HEK293 (cell line): ENCODE measurements at regions not wholly inside any gene's neighbourhood (a gene's known extent, or its start where the extent isn't known, plus 50 kb on each side); places are given as distances from the start of the nearest gene placed in this dataset.

Experiments used
- CTCF ChIA-PET: fragments of 350-600 bp; formaldehyde crosslinking; extraction: SDS; loops from one replicate; lab custom pipeline; 2021; ENCODE audit warnings: antibody characterized with exemption; lab: Yijun Ruan, JAX
- POLR2A ChIA-PET: fragments of 300-600 bp; formaldehyde crosslinking; extraction: SDS; loops from one replicate; lab custom pipeline; 2020; ENCODE audit warnings: antibody characterized with exemption, inconsistent platforms; lab: Yijun Ruan, JAX
- H3K27ac ChIP-seq: fragments of 200-500 bp; sonication (Bioruptor generic); 2 replicates; pipeline ENCODE4 v1.5.1; 2014; ENCODE audit warnings: low read depth, low read length, control low read depth, inconsistent platforms; ENCODE audit errors: extremely low read depth
- H3K36me3 ChIP-seq, 2 experiments: fragments of 200-500 bp in 1 of 2; sonication (Bioruptor generic) in 1 of 2; 1 replicate in 1 of 2; 2 replicates in 1 of 2; pipeline ENCODE4 v1.5.1; 2014 to 2017; ENCODE audit warnings: inconsistent platforms in 2 of 2, low read length in 2 of 2; ENCODE audit not compliant: control insufficient read depth in 2 of 2, insufficient read depth in 1 of 2
- H3K4me1 ChIP-seq: fragments of 200-500 bp; sonication (Bioruptor generic); 2 replicates; pipeline ENCODE4 v1.5.1; 2014; ENCODE audit warnings: mild to moderate bottlenecking, low read length, inconsistent platforms; ENCODE audit not compliant: control insufficient read depth, insufficient read depth
- H3K4me3 ChIP-seq: 2 replicates; pipeline ENCODE4 v1.5.1; 2011; ENCODE audit warnings: low read depth, mild to moderate bottlenecking, control low read depth, low read length, moderate library complexity
- H3K9me3 ChIP-seq: fragments of 200-500 bp; sonication (Bioruptor generic); 2 replicates; pipeline ENCODE4 v1.5.1; 2014; ENCODE audit warnings: low read depth, low read length, inconsistent platforms; ENCODE audit not compliant: control insufficient read depth, insufficient read depth
- BCL11B ChIP-seq: fragments of 450-650 bp; formaldehyde crosslinking; IDR thresholded peaks from 2 replicates; pipeline ENCODE4 v1.5.1; 2016; ENCODE audit warnings: low read depth, missing biosample characterization, missing genetic modification characterization
- GLIS1 ChIP-seq: fragments of 450-650 bp; formaldehyde crosslinking; IDR thresholded peaks from 2 replicates; pipeline ENCODE4 v1.5.1; 2016; ENCODE audit warnings: missing biosample characterization, missing genetic modification characterization
- KLF1 ChIP-seq: fragments of 450-650 bp; formaldehyde crosslinking; IDR thresholded peaks from 2 replicates; pipeline ENCODE4 v1.5.1; 2016; ENCODE audit warnings: missing biosample characterization, missing genetic modification characterization
- KLF16 ChIP-seq: fragments of 450-650 bp; formaldehyde crosslinking; IDR thresholded peaks from 2 replicates; pipeline ENCODE4 v1.5.1; 2017; ENCODE audit warnings: missing biosample characterization, missing genetic modification characterization
- ZBTB17 ChIP-seq: fragments of 450-650 bp; formaldehyde crosslinking; IDR thresholded peaks from 2 replicates; pipeline ENCODE4 v1.5.1; 2016; ENCODE audit warnings: missing biosample characterization, missing genetic modification characterization
- ZBTB21 ChIP-seq: fragments of 450-650 bp; formaldehyde crosslinking; IDR thresholded peaks from 2 replicates; pipeline ENCODE4 v1.5.1; 2017; ENCODE audit warnings: missing biosample characterization, missing genetic modification characterization
- ZEB2 ChIP-seq: fragments of 450-650 bp; formaldehyde crosslinking; IDR thresholded peaks from 2 replicates; pipeline ENCODE4 v1.5.1; 2016; ENCODE audit warnings: missing biosample characterization, missing genetic modification characterization
- ZFP69B ChIP-seq: fragments of 450-650 bp; formaldehyde crosslinking; IDR thresholded peaks from 2 replicates; pipeline ENCODE4 v1.5.1; 2016; ENCODE audit warnings: missing biosample characterization, missing genetic modification characterization
- ZNF146 ChIP-seq: fragments of 450-650 bp; formaldehyde crosslinking; IDR thresholded peaks from 2 replicates; pipeline ENCODE4 v1.5.1; 2016; ENCODE audit warnings: missing biosample characterization, missing genetic modification characterization
- ZNF155 ChIP-seq: fragments of 450-650 bp; formaldehyde crosslinking; IDR thresholded peaks from 2 replicates; pipeline ENCODE4 v1.5.1; 2016; ENCODE audit warnings: missing biosample characterization, missing genetic modification characterization
- ZNF169 ChIP-seq: fragments of 450-650 bp; formaldehyde crosslinking; IDR thresholded peaks from 2 replicates; pipeline ENCODE4 v1.5.1; 2016; ENCODE audit warnings: missing biosample characterization, missing genetic modification characterization
- ZNF175 ChIP-seq: fragments of 450-650 bp; formaldehyde crosslinking; IDR thresholded peaks from 2 replicates; pipeline ENCODE4 v1.5.1; 2016; ENCODE audit warnings: missing biosample characterization, missing genetic modification characterization
- ZNF239 ChIP-seq: fragments of 450-650 bp; formaldehyde crosslinking; IDR thresholded peaks from 2 replicates; pipeline ENCODE4 v1.5.1; 2016; ENCODE audit warnings: missing biosample characterization, missing genetic modification characterization
- ZNF561 ChIP-seq: fragments of 450-650 bp; IDR thresholded peaks from 2 replicates; pipeline ENCODE4 v1.5.1; 2018; ENCODE audit warnings: missing biosample characterization, missing genetic modification characterization, borderline replicate concordance
- ZNF658 ChIP-seq: fragments of 450-650 bp; formaldehyde crosslinking; IDR thresholded peaks from 2 replicates; pipeline ENCODE4; 2016; ENCODE audit warnings: missing biosample characterization, missing genetic modification characterization
- ZNF664 ChIP-seq: fragments of 450-650 bp; formaldehyde crosslinking; IDR thresholded peaks from 2 replicates; pipeline ENCODE4 v1.5.1; 2016; ENCODE audit warnings: missing biosample characterization, missing genetic modification characterization
- TF ChIP-seq, protein P1 (sequence below): fragments of 450-650 bp; formaldehyde crosslinking; IDR thresholded peaks from 2 replicates; pipeline ENCODE4 v1.5.1; 2016; ENCODE audit warnings: missing biosample characterization, missing genetic modification characterization
- TF ChIP-seq, protein P2 (sequence below): fragments of 450-650 bp; formaldehyde crosslinking; IDR thresholded peaks from 2 replicates; pipeline ENCODE4 v1.5.1; 2016; ENCODE audit warnings: missing biosample characterization, missing genetic modification characterization
- TF ChIP-seq, protein P3 (sequence below): fragments of 450-650 bp; formaldehyde crosslinking; IDR thresholded peaks from 2 replicates; pipeline ENCODE4 v1.5.1; 2016; ENCODE audit warnings: missing biosample characterization, missing genetic modification characterization
- TF ChIP-seq, protein P4 (sequence below): fragments of 450-650 bp; formaldehyde crosslinking; IDR thresholded peaks from 2 replicates; pipeline ENCODE4 v1.5.1; 2016; ENCODE audit warnings: missing biosample characterization, missing genetic modification characterization, low read depth
- TF ChIP-seq, protein P5 (sequence below): fragments of 450-650 bp; formaldehyde crosslinking; IDR thresholded peaks from 2 replicates; pipeline ENCODE4 v1.5.1; 2016; ENCODE audit warnings: missing biosample characterization, missing genetic modification characterization
- TF ChIP-seq, protein P6 (sequence below): fragments of 450-650 bp; formaldehyde crosslinking; IDR thresholded peaks from 2 replicates; pipeline ENCODE4 v1.5.1; 2016; ENCODE audit warnings: missing biosample characterization, missing genetic modification characterization

DNA sequence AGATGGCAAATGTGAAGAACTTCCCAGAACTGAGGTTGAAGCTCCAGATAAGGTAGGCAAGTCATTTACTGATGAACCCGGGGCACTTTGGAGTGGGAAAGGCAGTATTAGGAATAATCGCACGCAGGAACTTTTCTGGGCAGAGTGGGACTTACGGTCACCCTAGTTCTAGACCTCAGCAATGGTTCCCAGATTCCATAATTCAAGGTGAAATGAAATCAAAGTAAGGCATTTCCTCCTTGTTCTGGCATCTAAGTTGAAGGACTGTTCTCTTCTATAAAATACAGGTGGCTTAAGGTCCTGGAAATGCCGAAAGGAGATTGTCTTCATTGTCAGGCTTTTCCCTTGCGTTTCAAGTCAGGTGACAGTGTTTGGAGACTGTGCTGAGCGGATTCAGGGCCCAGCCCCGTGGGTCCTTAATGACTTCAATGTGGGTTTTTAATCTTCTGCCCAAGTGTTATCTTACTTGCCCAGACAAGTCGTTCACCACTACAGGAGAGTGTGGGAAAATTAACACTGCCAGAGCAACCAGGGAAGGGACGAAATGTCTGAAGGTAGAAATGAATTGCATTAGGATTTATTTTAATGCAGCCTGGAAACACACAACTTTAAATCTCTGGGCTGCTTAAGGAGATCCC is 52.1 kb upstream of the STOX2 start:
- Histone ChIP-seq H3K4me3 (no peak overlapping the region), H3K27ac (no peak overlapping the region), H3K9me3 (no peaks in the 10 kb centered on the region), H3K4me1 (no peaks in the 10 kb centered on the region), H3K36me3 (no peaks in the 10 kb centered on the region)
- ChIA-PET CTCF (no interaction called here), POLR2A (no interaction called here)
- peak; percentile 67 for TF ChIP-seq ZBTB17
- TF ChIP-seq KLF16 (tag by site-specific recombination): no peak
- TF ChIP-seq ZNF175: no peak
- no peak for TF ChIP-seq ZNF239 (tag by site-specific recombination)
- no peak for TF ChIP-seq ZEB2
- TF ChIP-seq ZNF155 (tag by site-specific recombination): no peak
- no peak for TF ChIP-seq ZFP69B (tag by site-specific recombination)
- no peak for TF ChIP-seq ZNF664 (tag by site-specific recombination)
- no peak for TF ChIP-seq ZNF561
- no peak for TF ChIP-seq ZNF169 (tag by site-specific recombination)
- no peak for TF ChIP-seq ZNF658
- TF ChIP-seq ZNF146 (tag by site-specific recombination): no peak
- TF ChIP-seq KLF1 (tag by site-specific recombination): no peak
- TF ChIP-seq, protein P1, sequence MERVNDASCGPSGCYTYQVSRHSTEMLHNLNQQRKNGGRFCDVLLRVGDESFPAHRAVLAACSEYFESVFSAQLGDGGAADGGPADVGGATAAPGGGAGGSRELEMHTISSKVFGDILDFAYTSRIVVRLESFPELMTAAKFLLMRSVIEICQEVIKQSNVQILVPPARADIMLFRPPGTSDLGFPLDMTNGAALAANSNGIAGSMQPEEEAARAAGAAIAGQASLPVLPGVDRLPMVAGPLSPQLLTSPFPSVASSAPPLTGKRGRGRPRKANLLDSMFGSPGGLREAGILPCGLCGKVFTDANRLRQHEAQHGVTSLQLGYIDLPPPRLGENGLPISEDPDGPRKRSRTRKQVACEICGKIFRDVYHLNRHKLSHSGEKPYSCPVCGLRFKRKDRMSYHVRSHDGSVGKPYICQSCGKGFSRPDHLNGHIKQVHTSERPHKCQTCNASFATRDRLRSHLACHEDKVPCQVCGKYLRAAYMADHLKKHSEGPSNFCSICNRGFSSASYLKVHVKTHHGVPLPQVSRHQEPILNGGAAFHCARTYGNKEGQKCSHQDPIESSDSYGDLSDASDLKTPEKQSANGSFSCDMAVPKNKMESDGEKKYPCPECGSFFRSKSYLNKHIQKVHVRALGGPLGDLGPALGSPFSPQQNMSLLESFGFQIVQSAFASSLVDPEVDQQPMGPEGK (tag by site-specific recombination): no peak
- TF ChIP-seq, protein P2, sequence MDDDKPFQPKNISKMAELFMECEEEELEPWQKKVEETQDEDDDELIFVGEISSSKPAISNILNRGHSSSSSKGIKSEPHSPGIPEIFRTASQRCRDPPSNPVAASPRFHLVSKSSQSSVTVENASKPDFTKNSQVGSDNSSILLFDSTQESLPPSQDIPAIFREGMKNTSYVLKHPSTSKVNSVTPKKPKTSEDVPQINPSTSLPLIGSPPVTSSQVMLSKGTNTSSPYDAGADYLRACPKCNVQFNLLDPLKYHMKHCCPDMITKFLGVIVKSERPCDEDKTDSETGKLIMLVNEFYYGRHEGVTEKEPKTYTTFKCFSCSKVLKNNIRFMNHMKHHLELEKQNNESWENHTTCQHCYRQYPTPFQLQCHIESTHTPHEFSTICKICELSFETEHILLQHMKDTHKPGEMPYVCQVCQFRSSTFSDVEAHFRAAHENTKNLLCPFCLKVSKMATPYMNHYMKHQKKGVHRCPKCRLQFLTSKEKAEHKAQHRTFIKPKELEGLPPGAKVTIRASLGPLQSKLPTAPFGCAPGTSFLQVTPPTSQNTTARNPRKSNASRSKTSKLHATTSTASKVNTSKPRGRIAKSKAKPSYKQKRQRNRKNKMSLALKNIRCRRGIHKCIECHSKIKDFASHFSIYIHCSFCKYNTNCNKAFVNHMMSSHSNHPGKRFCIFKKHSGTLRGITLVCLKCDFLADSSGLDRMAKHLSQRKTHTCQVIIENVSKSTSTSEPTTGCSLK (tag by site-specific recombination): no peak
- TF ChIP-seq, protein P3, sequence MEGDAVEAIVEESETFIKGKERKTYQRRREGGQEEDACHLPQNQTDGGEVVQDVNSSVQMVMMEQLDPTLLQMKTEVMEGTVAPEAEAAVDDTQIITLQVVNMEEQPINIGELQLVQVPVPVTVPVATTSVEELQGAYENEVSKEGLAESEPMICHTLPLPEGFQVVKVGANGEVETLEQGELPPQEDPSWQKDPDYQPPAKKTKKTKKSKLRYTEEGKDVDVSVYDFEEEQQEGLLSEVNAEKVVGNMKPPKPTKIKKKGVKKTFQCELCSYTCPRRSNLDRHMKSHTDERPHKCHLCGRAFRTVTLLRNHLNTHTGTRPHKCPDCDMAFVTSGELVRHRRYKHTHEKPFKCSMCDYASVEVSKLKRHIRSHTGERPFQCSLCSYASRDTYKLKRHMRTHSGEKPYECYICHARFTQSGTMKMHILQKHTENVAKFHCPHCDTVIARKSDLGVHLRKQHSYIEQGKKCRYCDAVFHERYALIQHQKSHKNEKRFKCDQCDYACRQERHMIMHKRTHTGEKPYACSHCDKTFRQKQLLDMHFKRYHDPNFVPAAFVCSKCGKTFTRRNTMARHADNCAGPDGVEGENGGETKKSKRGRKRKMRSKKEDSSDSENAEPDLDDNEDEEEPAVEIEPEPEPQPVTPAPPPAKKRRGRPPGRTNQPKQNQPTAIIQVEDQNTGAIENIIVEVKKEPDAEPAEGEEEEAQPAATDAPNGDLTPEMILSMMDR (tag by site-specific recombination): no peak
- TF ChIP-seq GLIS1 (tag by site-specific recombination): peak; percentile 27

DNA sequence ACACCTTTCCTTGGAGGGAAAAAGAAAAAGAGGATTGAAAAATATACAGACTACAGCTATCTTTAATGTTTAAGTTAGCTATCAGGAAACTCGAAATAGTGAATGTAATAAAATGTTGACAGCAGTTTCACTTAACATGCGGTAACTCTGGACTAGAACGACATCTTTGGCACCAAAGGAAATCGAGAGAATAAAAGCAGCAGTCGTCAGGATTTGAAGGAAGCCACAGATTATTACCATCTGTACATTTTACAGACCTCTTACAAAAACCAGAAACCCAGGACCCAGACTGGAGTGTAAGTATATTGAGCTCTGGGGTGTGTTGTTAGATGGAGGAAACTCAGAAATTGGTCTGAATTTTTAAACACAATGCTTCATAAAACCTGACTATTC is 51.6 kb upstream of the STOX2 start:
- H3K4me1 ChIP-seq: no peaks in the 10 kb centered on the region
- CTCF ChIA-PET: no interaction called here
- H3K9me3 ChIP-seq: no peaks in the 10 kb centered on the region
- H3K27ac ChIP-seq: no peak overlapping the region
- H3K36me3 ChIP-seq: no peaks in the 10 kb centered on the region
- POLR2A ChIA-PET: no interaction called here
- no peak overlapping the region for H3K4me3 ChIP-seq
- TF ChIP-seq, protein P4, sequence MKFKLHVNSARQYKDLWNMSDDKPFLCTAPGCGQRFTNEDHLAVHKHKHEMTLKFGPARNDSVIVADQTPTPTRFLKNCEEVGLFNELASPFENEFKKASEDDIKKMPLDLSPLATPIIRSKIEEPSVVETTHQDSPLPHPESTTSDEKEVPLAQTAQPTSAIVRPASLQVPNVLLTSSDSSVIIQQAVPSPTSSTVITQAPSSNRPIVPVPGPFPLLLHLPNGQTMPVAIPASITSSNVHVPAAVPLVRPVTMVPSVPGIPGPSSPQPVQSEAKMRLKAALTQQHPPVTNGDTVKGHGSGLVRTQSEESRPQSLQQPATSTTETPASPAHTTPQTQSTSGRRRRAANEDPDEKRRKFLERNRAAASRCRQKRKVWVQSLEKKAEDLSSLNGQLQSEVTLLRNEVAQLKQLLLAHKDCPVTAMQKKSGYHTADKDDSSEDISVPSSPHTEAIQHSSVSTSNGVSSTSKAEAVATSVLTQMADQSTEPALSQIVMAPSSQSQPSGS: no peak
- TF ChIP-seq, protein P5, sequence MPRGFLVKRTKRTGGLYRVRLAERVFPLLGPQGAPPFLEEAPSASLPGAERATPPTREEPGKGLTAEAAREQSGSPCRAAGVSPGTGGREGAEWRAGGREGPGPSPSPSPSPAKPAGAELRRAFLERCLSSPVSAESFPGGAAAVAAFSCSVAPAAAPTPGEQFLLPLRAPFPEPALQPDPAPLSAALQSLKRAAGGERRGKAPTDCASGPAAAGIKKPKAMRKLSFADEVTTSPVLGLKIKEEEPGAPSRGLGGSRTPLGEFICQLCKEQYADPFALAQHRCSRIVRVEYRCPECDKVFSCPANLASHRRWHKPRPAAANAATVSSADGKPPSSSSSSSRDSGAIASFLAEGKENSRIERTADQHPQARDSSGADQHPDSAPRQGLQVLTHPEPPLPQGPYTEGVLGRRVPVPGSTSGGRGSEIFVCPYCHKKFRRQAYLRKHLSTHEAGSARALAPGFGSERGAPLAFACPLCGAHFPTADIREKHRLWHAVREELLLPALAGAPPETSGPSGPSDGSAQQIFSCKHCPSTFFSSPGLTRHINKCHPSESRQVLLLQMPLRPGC (tag by site-specific recombination): no peak
- TF ChIP-seq BCL11B (tag by site-specific recombination): no peak
- TF ChIP-seq ZBTB21 (tag by site-specific recombination): no peak
- TF ChIP-seq, protein P6, sequence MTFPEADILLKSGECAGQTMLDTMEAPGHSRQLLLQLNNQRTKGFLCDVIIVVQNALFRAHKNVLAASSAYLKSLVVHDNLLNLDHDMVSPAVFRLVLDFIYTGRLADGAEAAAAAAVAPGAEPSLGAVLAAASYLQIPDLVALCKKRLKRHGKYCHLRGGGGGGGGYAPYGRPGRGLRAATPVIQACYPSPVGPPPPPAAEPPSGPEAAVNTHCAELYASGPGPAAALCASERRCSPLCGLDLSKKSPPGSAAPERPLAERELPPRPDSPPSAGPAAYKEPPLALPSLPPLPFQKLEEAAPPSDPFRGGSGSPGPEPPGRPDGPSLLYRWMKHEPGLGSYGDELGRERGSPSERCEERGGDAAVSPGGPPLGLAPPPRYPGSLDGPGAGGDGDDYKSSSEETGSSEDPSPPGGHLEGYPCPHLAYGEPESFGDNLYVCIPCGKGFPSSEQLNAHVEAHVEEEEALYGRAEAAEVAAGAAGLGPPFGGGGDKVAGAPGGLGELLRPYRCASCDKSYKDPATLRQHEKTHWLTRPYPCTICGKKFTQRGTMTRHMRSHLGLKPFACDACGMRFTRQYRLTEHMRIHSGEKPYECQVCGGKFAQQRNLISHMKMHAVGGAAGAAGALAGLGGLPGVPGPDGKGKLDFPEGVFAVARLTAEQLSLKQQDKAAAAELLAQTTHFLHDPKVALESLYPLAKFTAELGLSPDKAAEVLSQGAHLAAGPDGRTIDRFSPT (tag by site-specific recombination): no peak
- TF ChIP-seq ZNF664 (tag by site-specific recombination): no peak
